ENCODE measurements at regions not wholly inside any gene's neighbourhood (a gene's known extent, or its start where the extent isn't known, plus 50 kb on each side); places are given as distances from the start of the nearest gene placed in this dataset.

DNA sequence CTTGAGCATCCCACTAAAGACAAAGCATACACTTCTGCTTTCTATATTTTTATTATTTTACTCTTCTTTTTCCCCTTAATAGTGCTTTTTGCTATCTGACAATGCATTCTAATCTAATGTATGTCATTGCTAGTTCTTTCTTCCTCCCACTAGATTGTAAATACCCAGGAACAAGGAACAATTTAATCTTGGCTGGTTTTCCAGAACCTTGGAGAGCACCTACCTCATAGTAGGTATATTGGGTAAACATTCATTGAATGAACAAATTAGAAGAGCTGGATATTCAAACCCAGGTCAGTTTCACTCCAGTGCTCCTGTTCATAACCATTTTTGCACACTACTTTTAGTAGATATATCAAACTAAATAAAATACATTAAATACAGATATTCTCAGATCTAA is 1617.6 kb upstream of the SLC10A2 start:
- TF ChIP-seq CTCF (IDR thresholded peaks at IDR 0.05) (no peak), POLR2A (IDR thresholded peaks at IDR 0.05) (no peak)

All from vagina (tissue), 2 donors.